Type B pancreatic cell (in vitro differentiated cells): ENCODE measurements at regions not wholly inside any gene's neighbourhood (a gene's known extent, or its start where the extent isn't known, plus 50 kb on each side); places are given as distances from the start of the nearest gene placed in this dataset.

Source experiments
- DNase-seq: peaks from one replicate; pipeline ENCODE4 v3.0.0; 2021; ENCODE audit warnings: mixed read lengths; ENCODE audit not compliant: unreplicated experiment; ENCODE audit errors: extremely low spot score
- H3K27ac Mint-ChIP-seq: 2 replicates; pipeline ENCODE4 v1.8.0; 2021; ENCODE audit warnings: mild to moderate bottlenecking, mixed read lengths
- H3K27me3 Mint-ChIP-seq: 2 replicates; pipeline ENCODE4 v1.8.0; 2021; ENCODE audit warnings: mixed read lengths
- H3K36me3 Mint-ChIP-seq: 2 replicates; pipeline ENCODE4 v1.8.0; 2021; ENCODE audit warnings: mixed read lengths
- H3K4me1 Mint-ChIP-seq: one replicate; pipeline ENCODE4 v1.8.0; 2021; ENCODE audit warnings: mixed read lengths; ENCODE audit not compliant: unreplicated experiment
- H3K4me3 Mint-ChIP-seq: 2 replicates; pipeline ENCODE4 v1.8.0; 2021; ENCODE audit warnings: mild to moderate bottlenecking, mixed read lengths
- H3K9me3 Mint-ChIP-seq: 2 replicates; pipeline ENCODE4 v1.8.0; 2021; ENCODE audit warnings: mixed read lengths
- CTCF ChIP-seq: fragments of 200-600 bp; sonication (generic); conservative IDR thresholded peaks from 2 replicates; pipeline ENCODE4 v1.5.0; 2021; ENCODE audit warnings: antibody characterized with exemption, mild to moderate bottlenecking

DNA sequence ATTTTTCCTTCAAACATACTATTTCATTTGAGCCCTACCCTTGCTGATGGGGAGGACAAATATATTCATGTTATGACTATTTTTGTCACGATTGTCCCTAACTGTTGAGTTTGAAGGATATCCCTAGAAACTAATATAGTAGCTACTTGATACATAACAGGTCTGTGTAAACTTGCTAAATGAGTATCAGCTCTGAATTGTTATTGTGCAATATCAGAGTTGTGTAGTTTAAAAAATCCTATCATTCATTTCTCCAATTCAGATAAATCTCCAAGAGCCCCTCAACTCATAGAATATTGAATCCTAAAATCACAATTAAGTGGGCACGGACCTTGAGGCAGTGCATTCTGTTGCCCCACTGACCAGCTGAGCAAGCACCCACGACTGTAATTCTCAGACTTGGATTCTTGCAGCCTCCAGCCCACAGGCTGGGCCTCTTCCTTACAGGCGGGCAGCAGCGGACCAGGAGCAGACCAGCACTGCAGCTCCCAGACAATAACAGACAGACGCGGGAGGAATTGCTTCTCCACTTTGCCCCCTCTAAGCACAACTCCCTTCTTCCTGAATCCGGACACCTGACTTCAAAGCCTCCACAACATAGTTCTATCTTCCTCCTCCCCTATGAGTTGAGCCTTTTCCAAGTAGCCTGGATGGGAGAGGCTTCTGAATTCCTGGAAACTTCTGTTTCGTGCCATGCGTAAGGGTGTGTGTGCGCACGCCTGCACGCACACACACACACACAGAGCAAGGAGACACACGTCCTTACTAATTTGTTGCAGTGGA, 337.6 kb upstream of the ARGLU1 start:
- Mint-ChIP-seq H3K4me1 (peaks cover 18% of the 10 kb centered on the region), H3K27ac (no peak overlapping the region), H3K36me3 (no peaks in the 10 kb centered on the region), H3K27me3 (peaks cover 29% of the 10 kb centered on the region), H3K4me3 (no peak overlapping the region), H3K9me3 (no peaks in the 10 kb centered on the region)
- TF ChIP-seq CTCF = no peak
- no peak for DNase-seq

DNA sequence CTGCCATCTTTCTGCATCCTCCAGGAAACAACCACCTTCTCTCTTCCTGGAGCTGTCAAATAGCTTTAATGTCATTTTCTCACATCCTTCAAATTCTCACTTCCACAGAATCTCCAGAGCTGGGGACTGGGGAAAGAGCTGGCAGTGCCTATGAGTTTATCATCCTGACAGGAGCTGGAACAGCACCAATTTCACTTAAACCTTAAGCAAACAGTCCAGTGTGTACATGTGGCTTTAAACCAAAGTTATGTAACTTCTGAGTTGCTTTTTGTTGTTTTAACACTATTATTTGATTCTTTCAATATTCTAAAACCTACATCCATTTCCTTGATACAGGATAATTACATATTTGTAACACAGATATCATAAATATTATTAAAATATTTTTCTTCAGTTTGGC, 331.5 kb upstream of the ARGLU1 start:
- H3K27ac Mint-ChIP-seq = no peak overlapping the region
- no peaks in the 10 kb centered on the region for H3K4me1 Mint-ChIP-seq
- DNase-seq = no peak
- H3K36me3 Mint-ChIP-seq = no peaks in the 10 kb centered on the region
- no peak for TF ChIP-seq CTCF
- H3K27me3 Mint-ChIP-seq = no peaks in the 10 kb centered on the region
- H3K4me3 Mint-ChIP-seq = no peak overlapping the region
- H3K9me3 Mint-ChIP-seq = no peaks in the 10 kb centered on the region

DNA sequence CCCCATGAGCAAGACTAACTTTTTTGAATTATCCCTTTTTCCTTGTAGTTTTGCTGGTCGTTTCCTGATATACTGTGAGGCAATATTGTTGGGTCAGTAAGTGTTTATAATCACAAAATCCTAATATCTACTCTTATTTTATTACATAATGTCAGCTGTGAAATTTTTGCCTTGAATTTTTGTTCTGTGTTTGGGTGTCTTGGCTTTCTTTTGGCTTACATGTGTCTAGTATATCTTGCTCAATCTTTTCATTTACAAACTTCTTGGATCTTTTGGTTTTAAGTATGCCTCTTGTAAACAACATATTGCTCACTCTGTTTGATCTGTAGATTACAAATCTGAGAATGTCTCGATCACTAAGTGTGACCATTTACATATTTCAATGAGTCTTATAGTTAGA, 330.3 kb upstream of the ARGLU1 start:
- no peaks in the 10 kb centered on the region for H3K36me3 Mint-ChIP-seq
- H3K4me1 Mint-ChIP-seq = no peaks in the 10 kb centered on the region
- H3K9me3 Mint-ChIP-seq = no peaks in the 10 kb centered on the region
- H3K27ac Mint-ChIP-seq = no peak overlapping the region
- H3K4me3 Mint-ChIP-seq = no peak overlapping the region
- no peak for DNase-seq
- no peak for TF ChIP-seq CTCF
- no peaks in the 10 kb centered on the region for H3K27me3 Mint-ChIP-seq

DNA sequence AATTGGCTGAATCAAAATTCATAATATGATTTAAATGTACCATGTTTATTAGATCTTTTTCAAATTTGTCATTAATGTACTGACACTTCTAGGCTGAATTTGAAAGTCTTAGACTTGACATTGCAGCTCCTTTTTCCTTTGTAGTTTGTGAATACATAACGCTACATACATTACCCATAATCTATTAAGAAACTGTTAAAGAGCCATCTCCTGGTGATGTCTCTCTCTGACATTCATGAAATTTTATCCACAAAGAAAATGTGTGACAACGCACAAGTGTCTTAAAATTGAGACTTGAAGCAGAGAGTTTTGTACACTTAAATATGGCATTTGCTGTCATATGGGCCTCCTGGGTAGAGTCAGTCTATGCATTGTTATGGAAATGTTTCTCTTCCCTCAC, 320.2 kb upstream of the ARGLU1 start:
- TF ChIP-seq CTCF = no peak
- H3K4me3 Mint-ChIP-seq = no peak overlapping the region
- DNase-seq = no peak
- peaks cover 14% of the 10 kb centered on the region for H3K9me3 Mint-ChIP-seq
- peaks cover 8% of the 10 kb centered on the region for H3K4me1 Mint-ChIP-seq
- H3K27me3 Mint-ChIP-seq = no peaks in the 10 kb centered on the region
- no peak overlapping the region for H3K27ac Mint-ChIP-seq
- no peaks in the 10 kb centered on the region for H3K36me3 Mint-ChIP-seq

GRCh38 chr13:106887686-106888085, 319.7 kb upstream of the ARGLU1 start:
- no peaks in the 10 kb centered on the region for H3K27me3 Mint-ChIP-seq
- no peaks in the 10 kb centered on the region for H3K36me3 Mint-ChIP-seq
- peaks cover 12% of the 10 kb centered on the region for H3K4me1 Mint-ChIP-seq

More at GRCh38 chr13:106887686-106888085, 319.7 kb upstream of the ARGLU1 start:
- H3K27ac Mint-ChIP-seq = no peak overlapping the region
- H3K9me3 Mint-ChIP-seq = peaks cover 14% of the 10 kb centered on the region
- TF ChIP-seq CTCF = no peak
- H3K4me3 Mint-ChIP-seq = no peak overlapping the region
- DNase-seq = no peak
